ENCODE measurements at regions not wholly inside any gene's neighbourhood (a gene's known extent, or its start where the extent isn't known, plus 50 kb on each side); places are given as distances from the start of the nearest gene placed in this dataset.

- FAIRE-seq, result no peak
- H3K9me3 ChIP-seq, result no peaks in the 10 kb centered on the region
- ATAC-seq, result no peak
- no peak for DNase-seq (ENCODE audit: low read depth in 1 of 2, low spot score in 1 of 2)
- H3K4me2 ChIP-seq, result no peak overlapping the region
- H3K27ac ChIP-seq, result no peak overlapping the region
- 34% methylated on average over 7 of the region's 7 CpGs for WGBS (ENCODE audit: missing lambda C conversion rate)
- TF ChIP-seq FOSB (CRISPR knock-in tag; IDR thresholded peaks at IDR 0.05) (no peak), HOXB13 (CRISPR knock-in tag; IDR thresholded peaks at IDR 0.05; ENCODE audit: low read depth) (no peak), ZC3H11A (IDR thresholded peaks at IDR 0.05) (no peak), NR3C1 (IDR thresholded peaks at IDR 0.05) (no peak), EP300 (IDR thresholded peaks at IDR 0.05) (no peak), PHF8 (IDR thresholded peaks at IDR 0.05; ENCODE audit: borderline replicate concordance, low read depth) (no peak), KDM5A (IDR thresholded peaks at IDR 0.05) (no peak), HEYL (CRISPR knock-in tag; IDR thresholded peaks at IDR 0.05) (no peak), KDM1A (IDR thresholded peaks at IDR 0.05; ENCODE audit: low read depth) (no peak), CBX2 (IDR thresholded peaks at IDR 0.05; ENCODE audit: borderline replicate concordance, low read depth) (no peak), CHD2 (IDR thresholded peaks at IDR 0.05; ENCODE audit: low read length, partially characterized antibody) (no peak), SMC3 (IDR thresholded peaks at IDR 0.05) (no peak)
- TF ChIP-seq, protein P1, sequence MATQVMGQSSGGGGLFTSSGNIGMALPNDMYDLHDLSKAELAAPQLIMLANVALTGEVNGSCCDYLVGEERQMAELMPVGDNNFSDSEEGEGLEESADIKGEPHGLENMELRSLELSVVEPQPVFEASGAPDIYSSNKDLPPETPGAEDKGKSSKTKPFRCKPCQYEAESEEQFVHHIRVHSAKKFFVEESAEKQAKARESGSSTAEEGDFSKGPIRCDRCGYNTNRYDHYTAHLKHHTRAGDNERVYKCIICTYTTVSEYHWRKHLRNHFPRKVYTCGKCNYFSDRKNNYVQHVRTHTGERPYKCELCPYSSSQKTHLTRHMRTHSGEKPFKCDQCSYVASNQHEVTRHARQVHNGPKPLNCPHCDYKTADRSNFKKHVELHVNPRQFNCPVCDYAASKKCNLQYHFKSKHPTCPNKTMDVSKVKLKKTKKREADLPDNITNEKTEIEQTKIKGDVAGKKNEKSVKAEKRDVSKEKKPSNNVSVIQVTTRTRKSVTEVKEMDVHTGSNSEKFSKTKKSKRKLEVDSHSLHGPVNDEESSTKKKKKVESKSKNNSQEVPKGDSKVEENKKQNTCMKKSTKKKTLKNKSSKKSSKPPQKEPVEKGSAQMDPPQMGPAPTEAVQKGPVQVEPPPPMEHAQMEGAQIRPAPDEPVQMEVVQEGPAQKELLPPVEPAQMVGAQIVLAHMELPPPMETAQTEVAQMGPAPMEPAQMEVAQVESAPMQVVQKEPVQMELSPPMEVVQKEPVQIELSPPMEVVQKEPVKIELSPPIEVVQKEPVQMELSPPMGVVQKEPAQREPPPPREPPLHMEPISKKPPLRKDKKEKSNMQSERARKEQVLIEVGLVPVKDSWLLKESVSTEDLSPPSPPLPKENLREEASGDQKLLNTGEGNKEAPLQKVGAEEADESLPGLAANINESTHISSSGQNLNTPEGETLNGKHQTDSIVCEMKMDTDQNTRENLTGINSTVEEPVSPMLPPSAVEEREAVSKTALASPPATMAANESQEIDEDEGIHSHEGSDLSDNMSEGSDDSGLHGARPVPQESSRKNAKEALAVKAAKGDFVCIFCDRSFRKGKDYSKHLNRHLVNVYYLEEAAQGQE (IDR thresholded peaks at IDR 0.05), result no peak
- TF ChIP-seq, protein P2, sequence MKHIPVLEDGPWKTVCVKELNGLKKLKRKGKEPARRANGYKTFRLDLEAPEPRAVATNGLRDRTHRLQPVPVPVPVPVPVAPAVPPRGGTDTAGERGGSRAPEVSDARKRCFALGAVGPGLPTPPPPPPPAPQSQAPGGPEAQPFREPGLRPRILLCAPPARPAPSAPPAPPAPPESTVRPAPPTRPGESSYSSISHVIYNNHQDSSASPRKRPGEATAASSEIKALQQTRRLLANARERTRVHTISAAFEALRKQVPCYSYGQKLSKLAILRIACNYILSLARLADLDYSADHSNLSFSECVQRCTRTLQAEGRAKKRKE (CRISPR knock-in tag; IDR thresholded peaks at IDR 0.05; ENCODE audit: low read depth), result no peak
- no peaks in the 10 kb centered on the region for H3K4me1 ChIP-seq
- no peak overlapping the region for H3K4me3 ChIP-seq
- ChIA-PET CTCF (interaction anchor here (0.7 kb wide), 2 partner anchors 18 to 57 kb away, joined by 3 read pairs; no protein-coding TSS in a partner anchor), POLR2A (no interaction called here)
Measured at GRCh38 chr2:118645876-118646275, 201.6 kb downstream of the EN1 start.

DNA sequence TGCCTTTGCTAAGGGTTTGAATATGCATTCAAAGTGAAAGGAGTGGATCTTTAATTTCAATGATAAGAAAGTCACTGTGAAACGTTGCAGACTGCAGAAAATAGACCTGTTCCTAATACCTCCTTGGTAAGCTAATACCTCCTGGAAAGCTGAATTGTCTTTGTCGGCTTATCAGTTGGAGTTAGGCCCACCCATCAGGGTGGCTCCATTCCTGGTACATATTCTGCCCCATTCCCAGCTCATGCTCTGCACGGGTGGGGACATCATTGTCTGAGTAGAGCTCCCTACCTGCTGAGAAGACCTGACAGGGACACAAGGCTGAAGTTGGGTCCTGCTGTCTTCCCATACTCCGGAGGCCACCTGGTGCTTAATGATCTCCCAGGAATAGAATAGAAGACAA, 203.3 kb downstream of the EN1 start:
- ChIA-PET POLR2A (no interaction called here), CTCF (no interaction called here)
- TF ChIP-seq TP53 (CRISPR knock-in tag; IDR thresholded peaks at IDR 0.05), result no peak
- no peak for TF ChIP-seq POLR2A (IDR thresholded peaks at IDR 0.05; ENCODE audit: low read length)
- TF ChIP-seq NR3C1 (IDR thresholded peaks at IDR 0.05), result no peak
- no peak for TF ChIP-seq E2F6 (IDR thresholded peaks at IDR 0.05; ENCODE audit: borderline replicate concordance, low read depth)
- TF ChIP-seq ZSCAN20 (CRISPR knock-in tag; IDR thresholded peaks at IDR 0.05), result no peak
- TF ChIP-seq MAZ (IDR thresholded peaks at IDR 0.05; ENCODE audit: borderline replicate concordance, low read depth, low read length), result no peak
- TF ChIP-seq, protein P2 (CRISPR knock-in tag; IDR thresholded peaks at IDR 0.05; ENCODE audit: low read depth), result no peak
- TF ChIP-seq HEYL (CRISPR knock-in tag; IDR thresholded peaks at IDR 0.05), result no peak
- TF ChIP-seq TFCP2L1 (CRISPR knock-in tag; IDR thresholded peaks at IDR 0.05), result no peak
- TF ChIP-seq NPAS2 (CRISPR knock-in tag; IDR thresholded peaks at IDR 0.05; ENCODE audit: borderline replicate concordance), result no peak
- TF ChIP-seq CTCF (IDR thresholded peaks at IDR 0.05), result no peak
- TF ChIP-seq EHF (CRISPR knock-in tag; IDR thresholded peaks at IDR 0.05), result no peak
- TF ChIP-seq HMGXB4 (CRISPR knock-in tag; IDR thresholded peaks at IDR 0.05; ENCODE audit: borderline replicate concordance), result no peak
- TF ChIP-seq KDM5A (IDR thresholded peaks at IDR 0.05), result no peak
- TF ChIP-seq CBX2 (IDR thresholded peaks at IDR 0.05; ENCODE audit: borderline replicate concordance, low read depth), result no peak
- no peaks in the 10 kb centered on the region for H3K9me3 ChIP-seq
- no peak for DNase-seq (ENCODE audit: low read depth in 1 of 2, low spot score in 1 of 2)
- WGBS (ENCODE audit: missing lambda C conversion rate), result 26% methylated on average over 4 of the region's 4 CpGs
- no peaks in the 10 kb centered on the region for H3K4me1 ChIP-seq
- H3K27ac ChIP-seq, result no peak overlapping the region
- no peak overlapping the region for H3K4me3 ChIP-seq
- no peak overlapping the region for H3K4me2 ChIP-seq
- ATAC-seq, result no peak
- FAIRE-seq, result no peak
